Esophagus muscularis mucosa (tissue), 4 donors: ENCODE measurements at regions not wholly inside any gene's neighbourhood (a gene's known extent, or its start where the extent isn't known, plus 50 kb on each side); places are given as distances from the start of the nearest gene placed in this dataset.

ENCODE experiments used
- EP300 ChIP-seq: sonication (generic); formaldehyde crosslinking; IDR thresholded peaks from one replicate; pipeline ENCODE4 v1.6.1; 2017; ENCODE audit warnings: antibody characterized with exemption
- POLR2A ChIP-seq: fragments of 450-650 bp; IDR thresholded peaks from one replicate; pipeline ENCODE4 v1.6.1; 2017; ENCODE audit warnings: antibody characterized with exemption, moderate library complexity, mild to moderate bottlenecking, low read depth
- TF ChIP-seq, protein P1 (sequence below), 3 experiments: fragments of 200-600 bp in 2 of 3; fragments of 450-650 bp in 1 of 3; sonication (generic) in 2 of 3; IDR thresholded peaks; one replicate each; pipeline ENCODE4 v1.5.1; 2017 to 2019; ENCODE audit warnings: antibody characterized with exemption in 3 of 3, mild to moderate bottlenecking in 2 of 3, moderate library complexity in 1 of 3

DNA sequence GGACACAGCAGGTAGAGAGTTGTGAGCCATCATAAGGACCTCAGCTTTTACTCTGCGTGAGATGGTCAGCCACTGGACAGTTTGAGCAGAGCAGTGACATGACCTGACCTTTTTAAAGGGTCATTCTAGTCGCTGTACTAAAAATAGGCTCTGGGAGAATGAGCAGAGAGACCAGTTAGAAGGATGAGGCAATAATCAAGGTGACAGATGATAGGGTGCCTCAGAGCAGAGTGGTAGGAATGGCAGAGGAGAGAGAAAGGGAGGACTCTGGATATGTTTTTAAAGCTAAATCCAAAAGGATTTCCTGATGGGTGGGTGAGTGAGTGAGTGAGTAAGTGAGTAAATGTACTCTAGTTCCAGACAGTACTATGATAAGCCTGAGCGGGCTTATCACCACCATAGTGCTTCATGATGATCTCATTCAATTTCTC lies 83.6 kb upstream of the ARHGAP5 start:
- TF ChIP-seq, protein P1, sequence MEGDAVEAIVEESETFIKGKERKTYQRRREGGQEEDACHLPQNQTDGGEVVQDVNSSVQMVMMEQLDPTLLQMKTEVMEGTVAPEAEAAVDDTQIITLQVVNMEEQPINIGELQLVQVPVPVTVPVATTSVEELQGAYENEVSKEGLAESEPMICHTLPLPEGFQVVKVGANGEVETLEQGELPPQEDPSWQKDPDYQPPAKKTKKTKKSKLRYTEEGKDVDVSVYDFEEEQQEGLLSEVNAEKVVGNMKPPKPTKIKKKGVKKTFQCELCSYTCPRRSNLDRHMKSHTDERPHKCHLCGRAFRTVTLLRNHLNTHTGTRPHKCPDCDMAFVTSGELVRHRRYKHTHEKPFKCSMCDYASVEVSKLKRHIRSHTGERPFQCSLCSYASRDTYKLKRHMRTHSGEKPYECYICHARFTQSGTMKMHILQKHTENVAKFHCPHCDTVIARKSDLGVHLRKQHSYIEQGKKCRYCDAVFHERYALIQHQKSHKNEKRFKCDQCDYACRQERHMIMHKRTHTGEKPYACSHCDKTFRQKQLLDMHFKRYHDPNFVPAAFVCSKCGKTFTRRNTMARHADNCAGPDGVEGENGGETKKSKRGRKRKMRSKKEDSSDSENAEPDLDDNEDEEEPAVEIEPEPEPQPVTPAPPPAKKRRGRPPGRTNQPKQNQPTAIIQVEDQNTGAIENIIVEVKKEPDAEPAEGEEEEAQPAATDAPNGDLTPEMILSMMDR (IDR thresholded peaks at IDR 0.05): no peak
- TF ChIP-seq EP300: no peak
- TF ChIP-seq POLR2A: no peak
